ENCODE measurements at regions not wholly inside any gene's neighbourhood (a gene's known extent, or its start where the extent isn't known, plus 50 kb on each side); places are given as distances from the start of the nearest gene placed in this dataset.

- in situ Hi-C loops (cut with HindIII; ENCODE audit: low sequenced_read_pairs), result no loop called here
Measured at GRCh38 chr10:90635111-90635765, 222.6 kb downstream of the HTR7 start.

- in situ Hi-C loops (cut with HindIII; ENCODE audit: low sequenced_read_pairs), result no loop called here
Measured at GRCh38 chr10:90640756-90641155, 217.1 kb downstream of the HTR7 start.

- in situ Hi-C loops (cut with HindIII; ENCODE audit: low sequenced_read_pairs), result no loop called here
Measured at GRCh38 chr10:90641731-90642130, 216.1 kb downstream of the HTR7 start.

DNA sequence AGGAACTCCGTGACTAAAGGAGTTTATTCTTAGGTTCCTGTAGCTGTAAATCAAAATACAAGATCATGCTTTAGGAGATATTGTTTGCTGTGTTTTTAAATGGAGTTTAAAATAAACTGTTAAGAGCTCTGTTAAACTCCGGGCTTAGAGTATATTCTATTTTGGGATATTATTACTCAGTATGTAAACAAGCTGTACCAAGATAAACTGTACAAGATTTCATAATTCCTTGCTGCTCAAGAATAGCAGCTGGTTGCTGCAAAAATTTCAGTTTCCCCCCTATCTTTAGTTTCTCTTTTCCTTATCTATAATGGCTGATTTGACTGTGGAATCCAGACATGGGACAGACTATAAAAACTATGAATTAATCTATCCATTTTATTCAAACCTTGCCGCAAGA, 215.7 kb downstream of the HTR7 start:
- in situ Hi-C loops (cut with HindIII; ENCODE audit: low sequenced_read_pairs), result no loop called here

GRCh38 chr10:90642650-90643049, 215.2 kb downstream of the HTR7 start:
- in situ Hi-C loops (cut with HindIII; ENCODE audit: low sequenced_read_pairs), result no loop called here

- in situ Hi-C loops (cut with HindIII; ENCODE audit: low sequenced_read_pairs), result no loop called here
Measured at GRCh38 chr10:90644165-90644564, 213.7 kb downstream of the HTR7 start.

GRCh38 chr10:90650858-90651257, 207.0 kb downstream of the HTR7 start:
- in situ Hi-C loops (cut with HindIII; ENCODE audit: low sequenced_read_pairs), result loop anchor here (5.0 kb wide), 1 partner anchor 36 kb away; no protein-coding TSS in a partner anchor

- in situ Hi-C loops (cut with HindIII; ENCODE audit: low sequenced_read_pairs), result loop anchor here (5.0 kb wide), 1 partner anchor 35 kb away; no protein-coding TSS in a partner anchor
Measured at GRCh38 chr10:90652519-90652918, 205.3 kb downstream of the HTR7 start.

DNA sequence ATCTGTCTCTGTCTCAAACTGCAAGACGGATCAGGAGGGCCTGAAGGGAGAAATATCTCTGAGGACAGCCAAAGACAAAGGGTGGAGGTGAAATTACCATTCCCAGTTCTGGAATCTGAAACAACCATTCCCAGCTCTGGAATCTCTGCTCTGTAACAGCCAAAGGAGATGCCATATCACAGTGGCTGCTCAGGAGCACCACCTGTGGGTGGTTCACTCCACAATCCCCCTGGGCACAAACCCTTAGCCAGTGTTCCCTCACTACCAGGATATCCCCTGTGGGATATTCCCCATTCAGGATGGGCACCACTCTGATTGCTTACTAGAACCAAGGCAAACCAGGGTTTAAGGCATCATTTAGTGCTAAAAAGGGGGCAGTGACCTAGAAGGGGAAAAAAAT, 199.0 kb downstream of the HTR7 start:
- in situ Hi-C loops (cut with HindIII; ENCODE audit: low sequenced_read_pairs), result no loop called here

- in situ Hi-C loops (cut with HindIII; ENCODE audit: low sequenced_read_pairs), result no loop called here
Measured at GRCh38 chr10:90665905-90666662, 191.8 kb downstream of the HTR7 start.

GRCh38 chr10:90674461-90674860, 183.4 kb downstream of the HTR7 start:
- in situ Hi-C loops (cut with HindIII; ENCODE audit: low sequenced_read_pairs), result no loop called here

- in situ Hi-C loops (cut with HindIII; ENCODE audit: low sequenced_read_pairs), result no loop called here
Measured at GRCh38 chr10:90674928-90675327, 182.9 kb downstream of the HTR7 start.

DNA sequence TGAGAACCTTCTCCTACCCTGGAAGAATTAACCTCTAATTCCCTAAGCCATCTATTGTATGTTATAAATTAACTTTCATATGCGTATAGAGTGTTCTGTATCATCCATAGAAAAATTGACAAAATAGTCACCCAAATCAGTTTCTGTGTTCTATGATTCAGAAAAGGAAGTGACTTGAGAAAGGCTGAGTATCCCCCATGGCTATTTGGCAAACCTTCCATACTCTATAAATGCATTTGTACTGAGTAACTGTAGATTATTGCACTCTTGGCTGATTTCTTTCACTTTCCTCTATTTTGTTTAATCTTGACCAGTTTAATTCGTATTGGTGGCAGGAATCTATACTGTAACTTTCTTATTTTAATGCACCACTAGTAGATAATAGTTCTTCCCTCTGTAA, 182.2 kb downstream of the HTR7 start:
- in situ Hi-C loops (cut with HindIII; ENCODE audit: low sequenced_read_pairs), result no loop called here

Data from endothelial cell of hepatic sinusoid (primary cell).